Ishikawa (cell line): ENCODE measurements at regions not wholly inside any gene's neighbourhood (a gene's known extent, or its start where the extent isn't known, plus 50 kb on each side); places are given as distances from the start of the nearest gene placed in this dataset.

Experiments used
- CEBPB ChIP-seq: IDR thresholded peaks from 2 replicates; pipeline ENCODE4 v1.6.1; 2012
- CREB1 ChIP-seq: IDR thresholded peaks from 2 replicates; pipeline ENCODE4 v1.6.1; 2012; ENCODE audit warnings: low read depth
- EP300 ChIP-seq: IDR thresholded peaks from 2 replicates; pipeline ENCODE4 v1.6.1; 2012; ENCODE audit warnings: borderline replicate concordance
- FOXM1 ChIP-seq: IDR thresholded peaks from 2 replicates; pipeline ENCODE4 v1.6.1; 2012; ENCODE audit warnings: low read depth, borderline replicate concordance
- MAX ChIP-seq: IDR thresholded peaks from 2 replicates; pipeline ENCODE4 v1.6.1; 2012
- NFIC ChIP-seq: IDR thresholded peaks from 2 replicates; pipeline ENCODE4 v1.6.1; 2012
- RAD21 ChIP-seq: IDR thresholded peaks from 2 replicates; pipeline ENCODE4 v1.6.1; 2012; ENCODE audit warnings: low read depth
- REST ChIP-seq: IDR thresholded peaks from 2 replicates; pipeline ENCODE4 v1.6.1; 2012; ENCODE audit warnings: low read depth, mild to moderate bottlenecking
- TAF1 ChIP-seq: IDR thresholded peaks from 2 replicates; pipeline ENCODE4 v1.6.1; 2012; ENCODE audit warnings: low read depth, mild to moderate bottlenecking
- TCF12 ChIP-seq: IDR thresholded peaks from 2 replicates; pipeline ENCODE4 v1.6.1; 2012; ENCODE audit warnings: low read depth
- TEAD4 ChIP-seq: IDR thresholded peaks from 2 replicates; pipeline ENCODE4 v1.6.1; 2012
- USF1 ChIP-seq: IDR thresholded peaks from 2 replicates; pipeline ENCODE4 v1.6.1; 2012
- YY1 ChIP-seq: IDR thresholded peaks from 2 replicates; pipeline ENCODE4 v1.6.1; 2012; ENCODE audit warnings: low read depth
- ZBTB7A ChIP-seq: IDR thresholded peaks from 2 replicates; pipeline ENCODE4 v1.6.1; 2012; ENCODE audit warnings: low read depth

- TF ChIP-seq MAX = no peak
- TF ChIP-seq YY1 = no peak
- TF ChIP-seq REST = no peak
- TF ChIP-seq TEAD4 = no peak
- TF ChIP-seq TAF1 = no peak
- no peak for TF ChIP-seq CEBPB
- TF ChIP-seq FOXM1 = no peak
- TF ChIP-seq EP300 = no peak
- TF ChIP-seq TCF12 = no peak
- TF ChIP-seq RAD21 = no peak
- TF ChIP-seq CREB1 = no peak
- no peak for TF ChIP-seq NFIC
- TF ChIP-seq USF1 = no peak
- TF ChIP-seq ZBTB7A = no peak
Observed at GRCh38 chr4:119870856-119871255, 195.8 kb downstream of the MAD2L1 start.
